GM19467 (cell line): ENCODE measurements at regions not wholly inside any gene's neighbourhood (a gene's known extent, or its start where the extent isn't known, plus 50 kb on each side); places are given as distances from the start of the nearest gene placed in this dataset.
"Not testable (repeated sequence)": the region's sequence is repeated elsewhere in the genome, so short reads cannot be mapped to it uniquely, and the experiment has no call there.

Source experiments
- ATAC-seq: cut with Tn5 transposase; IDR thresholded peaks from one replicate; pipeline ENCODE4 v1.9.1; 2021; ENCODE audit warnings: mild to moderate bottlenecking, moderate library complexity; ENCODE audit not compliant: unreplicated experiment

DNA sequence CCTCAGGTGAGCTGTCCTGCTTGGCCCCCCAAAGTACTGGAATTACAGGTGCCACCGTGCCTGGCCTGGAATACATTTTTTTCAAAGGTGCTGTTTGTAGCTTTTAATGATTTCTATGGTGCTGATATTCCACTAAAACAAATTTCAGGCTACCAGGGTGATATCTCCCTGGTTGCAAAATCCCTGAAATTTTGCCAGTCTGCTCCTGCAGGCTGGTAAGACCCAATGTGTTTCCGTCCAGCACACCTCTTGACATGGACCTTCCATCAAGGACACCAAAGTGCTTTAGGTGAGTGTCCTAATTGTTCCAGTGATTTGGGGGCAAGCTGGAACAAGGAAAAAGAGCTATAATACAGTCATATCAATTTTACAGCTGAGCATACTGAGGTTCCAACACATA lies 69.8 kb upstream of the KMT2C start:
- ATAC-seq, result no peak

DNA sequence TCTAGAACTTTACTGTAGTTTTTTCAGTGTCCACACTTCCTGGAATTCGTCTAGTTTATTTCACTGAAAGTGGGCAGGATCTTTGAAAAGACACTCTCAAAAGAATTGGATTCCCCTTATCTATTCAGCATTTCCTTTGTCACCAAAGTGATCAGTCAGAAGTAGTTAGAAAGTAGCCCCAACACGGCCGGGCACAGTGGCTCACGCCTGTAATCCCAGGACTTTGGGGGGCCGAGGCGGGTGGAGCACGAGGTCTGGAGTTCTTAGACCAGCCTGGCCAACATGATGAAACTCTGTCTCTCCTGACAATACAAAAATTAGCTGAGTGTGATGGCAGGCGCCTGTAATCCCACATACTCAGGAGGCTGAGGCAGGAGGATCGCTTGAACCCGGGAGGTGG lies 69.0 kb upstream of the KMT2C start:
- no peak for ATAC-seq

DNA sequence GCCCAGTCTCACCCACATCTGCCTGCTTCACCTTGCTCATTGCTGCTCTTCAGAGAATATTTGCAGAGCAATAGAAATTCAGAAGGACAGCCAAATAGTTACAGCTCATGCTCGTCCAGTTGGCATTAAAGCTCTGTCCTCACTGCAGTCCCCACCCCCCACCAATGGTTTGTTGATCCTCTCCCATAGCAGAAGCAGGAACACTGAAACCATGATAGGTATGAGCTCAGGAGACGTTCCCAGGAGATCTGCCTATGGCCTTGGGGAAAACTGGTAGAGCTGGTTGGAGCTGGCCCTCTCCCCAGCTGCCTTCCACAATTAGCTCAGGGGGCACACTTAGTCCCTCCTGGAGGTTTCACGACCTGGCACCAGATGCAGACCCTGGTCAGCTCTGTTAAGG lies 68.6 kb upstream of the KMT2C start:
- ATAC-seq, result no peak

DNA sequence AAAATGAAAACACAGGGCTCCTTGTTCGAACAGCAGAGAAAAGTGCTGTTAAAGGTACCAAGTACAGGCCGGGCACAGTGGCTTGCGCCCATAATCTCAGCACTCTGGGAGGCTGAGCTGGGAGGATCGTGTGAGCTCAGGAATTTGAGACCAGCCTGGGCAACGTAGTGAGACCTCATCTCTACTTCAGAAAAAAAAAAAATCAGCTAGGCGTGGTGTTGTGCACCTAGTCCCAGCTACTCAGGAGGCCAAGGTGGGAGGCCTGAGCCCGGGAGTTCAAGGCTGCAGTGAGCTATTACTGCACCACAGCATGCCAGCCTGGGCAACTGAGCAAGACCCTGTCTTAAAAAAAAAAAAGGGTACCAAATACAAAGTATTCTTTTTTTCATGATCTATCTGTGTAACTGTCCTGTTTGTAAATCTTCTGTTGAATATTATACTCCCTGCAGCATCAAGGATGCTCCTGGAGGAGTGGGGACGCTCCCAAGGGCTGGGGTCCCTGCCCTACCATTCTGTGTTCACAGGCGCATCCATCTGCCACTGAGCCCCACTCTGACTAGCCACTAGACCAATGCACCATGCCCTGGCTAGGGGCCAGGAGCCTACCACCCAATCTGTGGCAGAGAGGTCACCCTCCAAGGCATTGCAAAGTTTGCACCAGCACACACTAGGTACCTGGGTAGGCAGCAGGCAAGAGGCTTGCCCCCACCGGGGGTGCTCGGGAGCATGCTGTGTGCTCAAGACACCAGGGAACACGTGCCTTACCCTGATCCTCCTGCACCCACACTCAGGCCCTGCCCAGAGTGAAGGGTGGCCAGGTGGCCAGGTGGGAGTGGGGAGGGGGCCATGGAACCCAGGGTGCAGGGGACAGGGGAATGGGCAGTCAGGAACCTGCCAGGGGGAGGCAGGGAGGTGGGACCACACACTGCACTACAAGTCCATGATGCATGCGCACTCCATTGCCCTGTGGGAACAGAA lies 67.3 kb upstream of the KMT2C start:
- ATAC-seq, result no peak

DNA sequence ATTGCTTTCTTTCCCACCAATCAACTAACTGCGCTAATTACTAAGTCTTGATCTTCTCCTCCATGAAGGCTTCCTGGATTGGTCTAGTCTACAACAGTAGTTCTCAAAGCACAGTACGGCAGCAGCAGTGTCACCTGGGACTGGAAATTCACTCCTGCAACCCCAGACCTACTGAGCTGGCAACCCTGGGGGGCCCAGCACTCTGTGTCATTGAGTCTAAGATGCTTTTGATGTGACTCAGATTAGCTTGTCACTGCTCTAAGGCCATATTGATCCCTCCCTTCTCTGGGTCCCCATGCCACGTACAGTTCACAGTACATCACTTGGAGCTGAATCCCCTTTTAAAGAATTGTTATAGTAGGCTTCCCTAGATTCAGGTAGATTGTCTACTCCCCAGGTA lies 65.7 kb upstream of the KMT2C start:
- no peak for ATAC-seq

DNA sequence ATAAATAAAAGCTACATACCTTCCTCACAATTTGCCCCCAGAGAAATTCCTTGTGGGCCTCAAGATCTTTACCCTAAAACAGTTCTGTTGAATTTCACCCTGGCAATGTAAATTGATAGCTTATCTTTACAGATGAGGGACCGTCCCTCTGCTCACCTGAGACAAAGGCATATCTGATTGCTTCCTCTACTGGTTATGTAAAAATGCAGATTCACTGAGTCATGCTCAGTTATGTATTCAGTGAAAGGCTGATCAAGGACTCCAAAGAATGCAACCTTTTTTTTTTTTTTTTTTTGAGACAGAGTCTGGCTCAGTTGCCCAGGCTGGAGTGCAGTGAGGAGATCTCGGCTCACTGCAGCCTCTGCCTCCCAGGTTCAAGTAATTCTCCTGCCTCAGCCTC lies 64.2 kb upstream of the KMT2C start:
- ATAC-seq, result not testable (repeated sequence)

DNA sequence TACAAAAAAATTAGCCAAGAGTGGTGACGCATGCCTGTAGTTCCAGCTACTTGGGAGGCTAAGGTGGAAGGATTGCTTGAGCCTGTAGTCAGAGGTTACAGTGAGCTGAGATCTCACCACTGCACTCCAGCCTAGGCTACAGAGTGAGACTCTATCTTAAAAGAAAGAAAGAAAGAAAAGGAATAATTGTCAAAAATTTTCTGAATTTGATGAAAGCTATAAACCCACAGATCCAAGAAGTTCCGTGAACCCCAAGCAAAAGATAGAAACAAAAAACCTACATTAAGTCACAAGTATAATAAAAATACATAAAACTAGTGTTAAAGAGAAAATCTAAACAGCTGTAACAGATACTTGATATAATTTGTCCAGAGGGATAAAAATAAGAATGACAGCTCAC lies 60.1 kb upstream of the KMT2C start:
- no peak for ATAC-seq

DNA sequence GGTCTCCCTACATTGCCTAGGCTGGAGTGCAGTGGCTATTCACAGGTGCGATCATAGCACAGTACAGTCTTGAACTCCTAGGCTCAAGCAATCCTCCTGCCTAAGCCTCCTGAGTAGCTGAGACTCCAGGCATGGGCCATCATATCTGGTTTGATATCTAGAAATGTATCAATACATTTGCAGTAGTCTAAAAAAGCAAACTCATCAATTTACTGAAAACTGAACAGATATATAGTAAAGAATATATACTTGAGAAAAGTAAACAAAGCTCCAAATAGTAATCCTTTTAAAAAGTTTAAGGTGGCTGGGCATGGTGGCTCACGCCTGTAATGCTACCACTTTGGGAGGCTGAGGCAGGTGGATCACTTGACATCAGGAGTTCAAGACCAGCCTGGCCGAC lies 57.1 kb upstream of the KMT2C start:
- no peak for ATAC-seq

DNA sequence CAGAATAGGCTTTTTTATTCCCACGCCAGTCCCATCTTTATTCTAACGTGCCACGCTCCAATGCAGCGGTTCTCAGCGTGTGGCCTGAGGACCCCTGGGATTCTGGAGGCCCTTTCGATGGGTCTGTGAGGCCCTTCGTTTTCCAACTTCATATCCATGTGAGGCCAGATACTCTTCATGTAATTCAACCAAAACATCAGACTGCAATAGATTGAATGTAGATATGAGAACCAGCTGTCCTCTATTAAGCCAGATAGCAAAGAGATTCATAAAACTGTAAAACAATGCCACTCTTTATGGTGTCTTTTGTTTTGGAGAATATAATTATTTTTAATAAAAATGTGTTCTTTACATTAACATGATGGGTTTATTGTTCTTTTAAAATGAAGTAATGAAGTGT lies 53.2 kb upstream of the KMT2C start:
- no peak for ATAC-seq

DNA sequence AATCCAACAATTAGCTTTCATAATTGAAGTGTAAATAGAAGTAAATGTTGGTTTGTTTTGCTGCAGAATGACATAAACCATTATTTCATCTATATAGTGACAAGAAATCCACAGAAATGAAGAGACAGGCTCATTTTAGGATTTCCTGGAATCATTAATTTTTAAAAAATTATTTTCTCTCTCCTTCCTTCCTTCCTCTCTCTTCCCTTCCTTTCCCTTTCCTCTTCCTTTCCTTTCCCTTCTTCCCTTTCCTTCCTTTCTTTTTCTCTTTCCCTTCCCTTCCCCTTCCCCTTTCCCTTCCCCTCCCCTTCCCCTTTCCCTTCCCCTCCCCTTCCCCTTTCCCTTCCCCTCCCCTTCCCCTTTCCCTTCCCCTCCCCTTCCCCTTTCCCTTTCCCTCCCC lies 51.2 kb upstream of the KMT2C start:
- no peak for ATAC-seq

DNA sequence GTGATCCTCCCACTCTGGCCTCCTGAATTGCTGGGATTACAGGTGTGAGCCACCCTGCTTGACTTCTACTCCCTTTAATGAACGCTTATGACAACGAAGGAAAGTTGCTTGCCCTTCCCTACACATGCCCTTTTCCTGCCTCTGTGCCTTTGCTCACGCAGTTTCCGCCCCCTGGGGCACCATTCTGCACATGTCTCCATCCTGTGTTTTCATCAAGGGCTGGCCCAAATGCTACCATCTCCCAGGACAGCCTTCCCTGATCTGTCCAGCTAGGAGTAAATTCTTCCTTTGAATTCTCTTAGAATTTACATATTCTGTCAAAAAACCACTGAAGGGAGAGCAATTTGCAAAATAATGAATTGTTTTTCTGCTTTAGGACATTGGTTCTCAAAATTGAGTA lies 50.0 kb upstream of the KMT2C start:
- no peak for ATAC-seq
